Stimulated activated naive CD8-positive, alpha-beta T cell treated with anti-CD3 and anti-CD28 coated beads, Interleukin-15, Interleukin-2, amounts not matched to agents 100 U/mL and 50 U/mL, for 24 hours (primary cell): ENCODE measurements at regions not wholly inside any gene's neighbourhood (a gene's known extent, or its start where the extent isn't known, plus 50 kb on each side); places are given as distances from the start of the nearest gene placed in this dataset.

ENCODE experiments used
- ATAC-seq: fragments of 150-1000 bp; cut with Tn5 transposase; one replicate; pipeline ENCODE4 v1.10.0; 2021
- DNase-seq: peaks from one replicate; pipeline ENCODE4 v3.0.0; 2021

DNA sequence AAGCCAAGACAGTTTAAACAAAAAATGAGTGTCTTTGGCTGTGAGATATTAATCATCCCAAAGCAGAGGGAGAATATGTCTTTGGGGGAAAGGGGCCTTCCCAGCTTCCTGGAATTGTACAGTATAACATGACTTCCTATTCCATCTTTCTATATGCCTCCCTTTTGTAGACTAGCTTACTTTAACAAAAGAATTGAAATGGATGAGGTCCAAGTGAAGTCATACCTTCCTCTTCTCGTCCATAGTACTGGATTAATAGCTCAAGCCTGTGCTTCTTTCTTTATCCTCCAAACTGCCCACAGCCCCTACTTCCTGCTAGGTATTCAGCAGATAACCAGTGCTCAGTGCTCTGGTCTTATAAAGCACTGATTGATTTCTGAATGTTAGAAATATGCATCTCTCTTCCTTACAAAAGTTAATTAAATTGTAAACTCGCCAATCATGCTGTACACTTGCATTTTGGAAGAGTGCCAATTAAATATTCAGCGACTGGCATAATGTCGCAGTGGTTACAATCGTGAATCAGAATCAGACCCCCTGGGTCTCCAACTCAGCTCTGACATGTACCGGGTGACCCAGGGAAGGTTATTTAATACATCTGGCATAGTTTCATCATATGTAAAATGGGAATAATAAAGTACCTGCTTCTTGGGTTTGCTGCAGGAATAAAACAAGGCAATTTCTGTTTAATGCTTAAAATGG lies 325.1 kb downstream of the RND3 start:
- ATAC-seq (no peak), DNase-seq (no peak)

DNA sequence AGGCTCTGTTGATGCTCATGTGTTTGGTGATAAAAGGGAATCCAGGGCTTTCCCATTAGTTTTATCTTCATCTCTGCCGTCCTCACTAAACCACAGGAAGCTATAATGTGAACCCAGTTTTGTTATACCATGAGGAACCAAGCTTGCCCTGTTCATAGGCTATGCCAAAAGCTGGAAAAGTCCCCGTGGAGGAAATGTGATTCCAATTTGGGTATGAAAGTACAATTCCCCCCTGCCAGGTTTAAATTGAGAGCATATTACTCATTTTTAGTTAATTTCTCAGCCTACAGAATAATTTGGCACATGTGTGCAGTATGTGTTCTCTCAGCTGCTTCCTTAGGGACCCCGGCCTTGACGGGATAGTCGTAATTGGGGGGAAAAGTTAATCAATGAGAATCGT lies 327.4 kb downstream of the RND3 start:
- no peak for DNase-seq
- ATAC-seq = no peak

DNA sequence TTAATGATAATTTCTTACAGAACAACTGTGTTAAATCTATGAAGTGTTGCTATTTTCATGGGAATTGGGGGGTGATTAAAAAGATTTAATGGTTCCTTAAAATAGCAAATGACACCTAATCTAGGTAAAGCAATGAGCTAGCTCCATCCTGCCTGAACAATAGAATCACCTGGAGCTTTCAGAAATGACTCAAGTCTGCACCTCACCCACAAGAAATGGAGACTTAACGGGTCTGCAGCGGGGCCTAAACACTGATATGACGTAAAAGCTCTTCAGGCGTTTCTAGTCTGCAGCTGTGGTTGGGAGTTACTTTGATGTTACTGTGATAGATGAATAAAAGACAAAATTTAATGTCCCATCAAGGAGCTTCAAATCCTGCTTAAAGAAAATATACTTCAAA lies 328.2 kb downstream of the RND3 start:
- no peak for DNase-seq
- no peak for ATAC-seq

DNA sequence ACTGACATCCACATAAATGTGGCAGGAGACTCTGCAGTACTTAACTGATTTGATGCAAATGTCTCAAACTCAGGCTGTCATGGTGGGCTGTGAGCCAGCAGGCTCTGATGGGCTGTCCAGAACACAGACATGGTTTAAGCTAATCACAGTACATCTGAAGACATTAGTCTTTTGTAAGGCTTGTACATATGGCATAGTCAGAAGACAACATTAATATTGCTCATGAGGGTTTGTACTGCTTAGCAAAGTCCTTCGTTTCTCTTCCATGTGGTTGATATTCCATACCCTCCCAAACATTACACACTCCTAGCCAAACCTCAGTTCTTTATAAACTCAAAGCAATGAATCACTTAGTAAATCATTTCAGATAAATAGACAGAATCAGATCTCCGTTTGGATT lies 330.6 kb downstream of the RND3 start:
- DNase-seq = no peak
- no peak for ATAC-seq

DNA sequence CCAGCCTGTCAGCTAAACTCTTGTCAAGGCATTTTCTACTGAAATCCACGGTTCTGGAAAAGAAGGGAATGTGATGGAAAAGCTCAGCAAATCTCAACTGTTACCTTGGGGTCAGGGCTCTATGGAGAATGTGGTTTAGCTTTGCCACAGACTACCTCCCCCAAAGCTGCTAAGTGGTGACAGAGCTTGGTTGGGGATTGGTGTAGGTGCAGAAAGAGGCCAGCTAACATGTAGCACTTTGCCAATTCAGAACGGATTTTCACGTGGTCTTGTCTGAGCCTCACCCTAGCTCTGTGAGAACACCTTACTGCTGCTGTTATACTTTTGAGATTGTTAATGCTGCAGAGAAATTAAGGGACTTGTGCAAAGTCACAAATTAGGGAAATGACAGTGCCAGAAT lies 331.1 kb downstream of the RND3 start:
- DNase-seq (no peak), ATAC-seq (no peak)

DNA sequence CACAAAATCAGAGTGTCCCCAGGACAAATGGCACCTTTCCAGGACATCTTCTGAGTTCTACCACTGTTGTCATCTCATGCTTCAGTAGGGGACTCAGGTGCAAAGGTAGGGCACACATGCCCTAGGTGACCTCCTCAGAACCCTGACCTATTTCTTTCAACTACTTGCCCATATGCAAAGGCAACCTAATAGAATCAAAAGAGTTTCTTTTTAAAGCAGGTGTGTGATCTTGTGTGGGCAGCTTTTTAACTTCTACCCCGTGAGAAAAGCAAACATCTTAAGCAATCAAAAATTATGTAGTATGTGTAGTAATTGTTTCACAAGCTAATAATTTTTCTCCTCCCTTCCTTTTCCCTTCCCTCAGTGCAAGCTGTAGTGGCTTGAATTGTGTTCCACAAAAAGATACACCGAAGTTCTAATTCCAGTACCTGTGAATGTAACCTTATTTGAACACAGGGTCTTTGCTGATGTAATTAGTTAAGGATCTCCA lies 333.1 kb downstream of the RND3 start:
- no peak for ATAC-seq
- DNase-seq = no peak

DNA sequence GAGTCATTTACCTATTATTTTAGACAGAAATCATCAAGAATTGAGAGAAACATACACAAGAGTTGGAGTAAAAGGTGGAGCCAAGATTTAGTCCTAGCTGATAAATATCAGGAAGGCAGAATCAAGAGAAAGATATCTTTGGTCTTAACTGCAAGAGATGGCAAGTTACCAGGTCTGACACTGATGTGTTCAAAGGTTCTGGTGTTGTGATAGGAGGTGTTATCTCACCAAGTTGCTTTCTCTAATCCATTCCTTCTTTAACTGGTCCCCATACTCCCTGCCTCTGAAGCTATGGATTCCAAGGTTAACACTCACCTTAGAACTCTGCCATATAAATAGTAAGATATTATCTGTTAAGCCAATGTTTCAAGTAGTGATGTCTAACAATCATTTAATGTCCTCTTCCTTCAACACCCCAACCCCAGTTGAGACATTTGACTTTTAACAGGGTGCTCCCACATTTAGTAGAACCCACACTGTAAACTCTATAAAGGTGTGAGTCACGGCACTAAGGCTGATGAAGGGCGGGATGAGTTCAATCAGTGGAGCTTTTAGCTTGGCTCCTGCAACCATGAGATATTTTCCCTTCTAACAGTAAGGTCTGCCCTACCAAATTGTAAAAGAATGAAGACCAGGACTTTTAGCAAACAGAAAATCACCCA lies 333.7 kb downstream of the RND3 start:
- DNase-seq = no peak
- ATAC-seq = no peak

DNA sequence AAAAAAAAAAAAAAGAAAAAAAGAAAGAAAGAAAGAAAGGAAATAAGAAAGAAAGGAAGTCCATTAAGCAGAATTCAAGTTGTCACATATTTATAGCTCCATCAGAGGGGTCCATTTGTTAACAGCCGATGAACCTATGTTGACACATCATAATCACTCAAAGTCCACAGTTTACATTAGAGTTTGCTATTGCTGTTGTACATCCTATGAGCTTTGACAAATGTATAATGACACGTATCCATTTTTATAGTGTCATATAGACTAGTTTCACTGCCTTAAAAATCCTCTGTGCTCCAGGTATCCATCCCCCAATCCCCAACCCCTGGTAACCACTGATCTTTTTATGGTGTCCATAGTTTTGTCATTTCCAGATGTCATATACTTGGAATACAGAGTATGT lies 335.2 kb downstream of the RND3 start:
- DNase-seq = no peak

DNA sequence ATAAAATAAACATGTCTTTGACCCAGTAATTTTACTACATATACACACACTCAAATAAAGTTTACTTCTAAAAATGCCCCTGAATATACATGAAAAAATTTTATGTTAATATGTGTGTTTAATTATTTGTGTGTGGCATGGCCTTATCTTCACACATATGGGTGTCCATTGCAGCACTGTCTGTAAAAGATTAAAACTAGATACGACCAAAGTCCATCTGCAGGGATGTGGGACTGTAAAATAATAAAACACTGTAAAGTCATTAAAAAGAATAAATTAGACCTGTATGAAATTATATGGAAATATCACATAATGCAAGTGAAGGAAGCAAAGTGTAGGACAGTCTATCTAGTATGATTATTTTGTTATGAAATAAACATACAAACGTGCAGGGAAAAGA lies 337.3 kb downstream of the RND3 start:
- ATAC-seq (no peak), DNase-seq (no peak)

More for the DNA sequence above, 335.2 kb downstream of the RND3 start:
- ATAC-seq = no peak

DNA sequence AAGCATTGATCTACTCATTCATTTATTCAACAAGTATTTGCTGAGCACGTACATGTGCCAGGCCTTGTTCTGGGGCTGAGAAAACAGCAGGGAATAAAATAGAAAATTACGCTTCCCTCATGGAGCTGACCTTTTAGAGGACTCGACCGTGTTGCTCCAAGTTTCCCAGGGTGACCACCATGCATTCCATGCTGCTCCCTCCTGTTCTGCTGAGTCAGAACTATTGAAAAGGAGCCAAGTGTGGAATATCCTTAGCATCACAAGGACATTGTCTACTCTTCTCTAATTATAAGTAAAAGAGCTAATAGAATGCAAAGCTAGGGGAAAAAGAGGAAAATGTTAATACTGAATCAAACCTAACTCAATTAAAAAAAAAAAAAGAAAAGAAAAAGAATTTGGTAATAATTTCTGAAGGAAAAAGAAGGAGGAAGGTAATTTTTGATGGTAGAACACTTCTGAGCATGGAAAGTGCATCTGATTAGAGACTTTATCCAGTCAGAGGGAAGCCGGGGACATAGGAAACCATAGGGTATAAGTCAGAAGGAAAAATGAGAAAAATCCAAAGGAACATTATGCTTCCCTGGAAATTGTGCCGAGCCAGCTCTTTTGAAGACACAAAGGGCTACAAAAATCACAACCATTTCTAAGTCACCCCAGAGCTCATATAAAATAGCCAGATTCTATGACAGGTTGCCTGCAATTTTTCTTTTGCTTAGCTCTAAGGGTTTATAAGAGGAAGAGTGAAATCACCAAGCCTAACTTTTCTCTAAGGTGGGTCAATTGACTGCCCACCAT lies 339.4 kb downstream of the RND3 start:
- no peak for DNase-seq
- no peak for ATAC-seq

DNA sequence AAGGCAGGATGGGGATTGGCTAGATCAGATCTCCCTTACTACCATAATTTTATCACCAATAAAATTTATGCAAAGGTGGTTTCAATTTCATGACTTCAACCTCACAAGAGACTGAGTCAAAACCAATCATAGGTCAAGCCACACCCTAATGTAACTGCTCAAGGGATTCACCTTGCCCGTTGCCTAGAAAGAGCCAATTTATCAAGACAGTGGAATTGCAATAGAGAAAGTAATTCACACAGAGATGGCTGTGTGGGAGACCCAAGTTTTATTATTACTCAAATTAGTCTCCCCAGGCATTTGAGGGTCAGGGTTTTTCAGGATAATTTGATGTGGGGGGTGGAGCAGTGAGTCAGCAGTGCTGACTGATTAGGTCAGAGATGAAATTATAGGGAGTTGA lies 340.6 kb downstream of the RND3 start:
- DNase-seq (no peak), ATAC-seq (no peak)

DNA sequence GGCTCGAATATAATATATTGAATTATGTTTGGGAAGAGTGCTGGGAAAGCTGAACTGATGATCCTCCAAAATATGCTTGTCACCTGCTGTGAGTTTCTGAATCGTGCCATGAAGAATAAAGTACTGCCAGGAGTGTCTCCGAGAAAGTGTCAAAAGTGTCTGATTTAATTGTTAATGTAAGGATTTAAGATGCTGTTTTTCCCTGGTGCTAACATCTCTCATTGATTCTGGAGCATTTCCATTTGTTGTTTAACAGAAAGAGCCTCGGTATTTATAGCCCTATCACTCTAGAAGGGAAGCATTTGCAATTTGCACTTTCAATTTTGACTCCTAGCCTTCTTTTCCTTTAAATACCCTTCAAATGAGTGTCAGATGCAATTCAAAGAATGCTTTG lies 342.2 kb downstream of the RND3 start:
- DNase-seq = no peak
- ATAC-seq = no peak

DNA sequence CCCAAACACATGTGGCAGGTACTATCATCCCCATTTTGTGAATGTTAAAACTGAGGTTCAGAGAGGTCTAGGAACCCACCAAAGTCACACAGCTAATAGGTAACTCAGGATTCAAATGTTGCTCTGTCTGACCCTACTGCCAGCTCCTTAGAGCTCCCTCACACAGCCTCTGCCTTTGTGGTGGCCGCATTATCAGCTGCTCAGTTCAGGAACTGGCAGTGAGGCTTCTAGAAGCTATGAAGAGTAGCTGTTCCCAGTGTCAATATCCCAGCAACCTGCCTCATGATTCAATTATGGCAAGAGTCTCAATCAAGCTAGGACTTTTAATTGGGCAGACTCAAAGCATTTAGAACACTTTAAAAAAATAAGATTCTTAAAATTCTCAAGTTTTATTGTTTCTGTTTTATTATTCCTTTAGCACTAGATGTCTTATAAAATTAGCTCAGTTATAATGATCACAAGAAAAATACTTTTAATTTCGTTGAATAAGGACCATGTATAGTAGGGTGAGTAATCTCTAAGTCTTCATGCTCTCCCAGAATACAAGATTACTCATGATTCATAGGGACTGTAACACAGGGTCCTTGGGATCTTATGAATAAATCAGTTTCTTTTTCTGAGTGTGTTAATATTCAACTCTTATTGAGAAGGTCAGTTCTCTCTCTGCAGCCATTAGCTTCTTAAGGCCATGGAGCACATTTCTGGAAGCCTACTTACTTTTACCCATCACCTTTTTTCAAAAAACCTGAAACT lies 342.7 kb downstream of the RND3 start:
- no peak for DNase-seq
- ATAC-seq = no peak

DNA sequence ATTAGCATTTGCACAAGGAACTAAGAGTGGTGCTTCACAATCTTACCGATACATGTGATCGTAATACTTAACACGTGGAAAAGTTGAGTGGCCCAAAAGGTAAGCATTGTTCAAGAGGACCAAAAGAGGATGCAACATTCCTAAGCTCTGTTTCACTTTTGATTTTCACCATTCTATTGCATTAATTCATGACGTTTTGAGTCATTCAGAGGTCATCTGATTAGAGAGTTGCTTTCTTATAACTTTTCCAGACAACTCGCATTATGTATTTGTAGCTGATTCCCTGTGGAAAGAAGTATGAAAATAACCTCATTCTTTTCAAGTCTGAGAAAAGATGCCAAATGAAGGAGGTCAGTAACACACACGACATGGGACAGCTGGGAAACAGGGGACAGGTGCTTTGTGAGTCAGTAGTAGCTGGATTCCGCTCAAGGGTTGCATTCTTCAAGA lies 344.4 kb downstream of the RND3 start:
- ATAC-seq = no peak
- DNase-seq = no peak

DNA sequence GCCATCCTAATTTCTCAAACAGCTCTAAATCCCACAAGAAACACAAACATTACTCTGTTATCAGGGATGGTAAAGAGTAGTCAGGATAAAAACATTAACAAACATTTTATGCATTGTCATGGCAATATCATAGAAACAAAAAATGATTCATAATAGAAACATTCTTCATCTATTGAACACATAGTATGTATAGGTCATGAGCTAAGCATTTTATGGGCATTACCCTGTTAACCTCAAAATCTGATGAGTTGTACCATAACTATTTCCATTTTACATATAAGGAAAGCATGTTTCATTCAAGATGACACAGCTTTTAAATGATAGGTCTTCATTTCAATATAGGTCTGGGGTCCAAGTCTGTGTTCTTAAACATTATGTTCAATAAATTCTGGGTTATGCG lies 344.9 kb downstream of the RND3 start:
- DNase-seq (no peak), ATAC-seq (no peak)

DNA sequence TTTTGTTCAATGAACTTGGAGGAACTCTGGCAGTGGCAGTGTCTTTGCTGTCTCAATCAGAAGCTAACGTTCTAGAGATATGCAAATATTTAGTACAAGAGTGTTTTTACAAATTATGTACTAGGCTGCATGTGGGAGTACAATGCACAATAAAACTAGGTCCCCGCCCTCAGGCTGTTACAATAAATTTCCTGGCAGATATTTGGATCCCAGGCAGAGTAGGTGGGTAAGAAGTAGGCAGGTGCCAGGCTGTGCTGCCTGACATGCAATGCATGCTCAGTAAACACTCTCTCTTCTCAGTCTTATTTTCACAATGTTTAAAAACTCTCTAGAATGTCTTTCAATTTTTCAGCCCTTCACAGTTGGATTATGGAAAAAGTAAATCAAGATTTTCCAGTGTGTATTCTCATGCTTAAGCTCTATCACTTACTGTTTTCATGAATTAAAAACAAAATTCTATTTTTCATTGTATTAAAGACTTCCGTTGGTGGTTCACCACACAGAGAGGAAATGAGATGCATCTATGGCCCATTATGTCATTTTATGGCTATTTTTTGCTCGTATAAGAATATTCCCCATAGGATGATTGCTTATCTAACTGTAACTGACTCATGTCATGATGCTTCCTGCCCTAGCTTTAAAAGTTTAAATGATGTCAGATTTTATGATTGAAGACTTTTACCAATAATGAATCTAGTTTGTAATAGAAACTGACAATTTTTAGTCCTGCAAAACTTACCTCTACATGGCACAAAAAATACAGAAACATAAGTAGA lies 346.1 kb downstream of the RND3 start:
- ATAC-seq (no peak), DNase-seq (no peak)

DNA sequence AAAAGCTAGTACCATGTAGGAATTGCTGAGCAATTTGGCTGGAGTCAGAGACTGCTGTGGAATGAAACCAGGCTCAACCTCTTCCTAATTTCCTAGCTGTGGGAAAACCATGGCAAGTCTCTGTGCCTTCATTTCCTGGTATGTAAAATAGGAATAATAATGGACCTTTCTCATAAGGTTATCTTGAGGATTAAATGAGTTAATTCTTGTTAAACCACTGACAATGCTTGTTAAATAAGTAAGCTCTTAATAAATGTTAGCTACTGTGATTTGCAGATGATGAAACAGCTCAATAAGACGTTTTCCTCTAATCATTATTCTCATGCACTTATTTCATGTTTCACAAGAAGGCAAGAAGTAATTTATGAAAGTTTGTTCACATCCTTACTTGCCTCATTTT lies 346.7 kb downstream of the RND3 start:
- DNase-seq (no peak), ATAC-seq (no peak)

DNA sequence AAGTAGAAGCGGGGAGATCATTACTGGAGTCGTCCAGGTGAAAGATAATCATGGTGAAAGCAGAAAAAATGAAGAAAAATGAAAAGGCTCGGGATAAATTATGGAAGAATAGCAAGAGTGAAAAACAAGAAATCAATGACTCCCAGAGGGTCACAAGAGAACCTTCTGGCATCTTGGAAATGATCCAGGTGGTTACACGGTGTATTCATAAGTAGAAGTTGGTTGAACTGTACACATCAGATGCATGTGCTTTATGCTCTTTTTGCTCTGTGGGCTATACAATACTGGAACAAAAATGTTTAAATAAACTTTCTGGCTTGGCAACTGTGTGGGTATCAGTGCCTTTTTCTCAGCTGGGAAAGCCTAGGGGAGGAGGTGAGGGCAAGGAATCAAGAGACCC lies 348.9 kb downstream of the RND3 start:
- DNase-seq (no peak), ATAC-seq (no peak)

DNA sequence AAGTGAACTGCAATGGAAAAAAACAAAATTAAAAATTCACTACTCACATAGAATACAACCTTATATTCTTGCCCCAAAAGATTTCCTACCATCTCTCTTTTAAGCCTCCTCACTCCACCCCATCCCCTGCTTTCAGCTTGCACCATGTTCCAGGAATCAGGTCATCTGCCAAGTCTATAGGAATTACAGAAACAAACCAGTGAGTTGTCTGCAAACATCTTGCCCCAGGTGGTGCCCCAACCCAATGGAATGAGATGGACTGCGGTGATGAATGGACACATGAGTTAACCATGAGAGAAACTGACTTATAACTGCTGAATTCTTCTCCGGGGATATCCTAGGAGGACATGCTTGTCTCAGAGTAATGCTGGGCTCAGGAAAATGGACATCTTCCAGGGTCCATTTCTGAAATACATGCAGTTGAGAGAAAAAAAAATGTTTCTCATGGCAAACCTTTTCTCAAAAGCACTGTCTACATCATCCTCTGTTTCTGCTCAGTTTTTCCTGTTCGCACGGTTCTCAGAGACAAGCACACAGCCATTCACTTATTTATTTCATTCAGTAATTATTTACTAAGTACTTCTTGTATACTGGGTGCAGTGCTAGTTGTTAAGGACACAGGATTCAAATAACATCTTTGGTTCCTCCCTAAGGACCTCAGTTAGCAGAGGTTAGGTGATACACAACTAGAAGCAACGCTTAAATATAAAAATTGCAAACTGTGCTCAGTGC lies 350.0 kb downstream of the RND3 start:
- no peak for DNase-seq
- ATAC-seq = no peak

DNA sequence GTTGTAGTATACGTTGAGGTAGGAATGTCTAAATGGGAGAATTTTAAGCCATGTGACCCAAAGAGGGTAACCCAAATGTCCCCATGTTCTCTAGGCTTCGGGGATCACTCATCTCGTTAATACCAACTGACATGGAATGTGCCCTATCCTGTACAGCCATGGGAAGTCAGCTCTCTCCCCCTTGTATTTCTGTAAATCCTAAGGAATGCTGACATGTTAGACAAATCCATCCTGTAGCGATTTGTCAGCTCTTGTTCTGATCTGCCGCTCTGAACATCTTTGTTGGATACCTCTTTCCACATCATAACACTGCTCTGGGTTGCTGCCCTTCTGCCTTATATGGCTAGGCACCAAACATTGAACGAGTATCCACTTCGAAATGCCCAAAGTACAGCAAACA lies 350.6 kb downstream of the RND3 start:
- ATAC-seq (no peak), DNase-seq (no peak)

DNA sequence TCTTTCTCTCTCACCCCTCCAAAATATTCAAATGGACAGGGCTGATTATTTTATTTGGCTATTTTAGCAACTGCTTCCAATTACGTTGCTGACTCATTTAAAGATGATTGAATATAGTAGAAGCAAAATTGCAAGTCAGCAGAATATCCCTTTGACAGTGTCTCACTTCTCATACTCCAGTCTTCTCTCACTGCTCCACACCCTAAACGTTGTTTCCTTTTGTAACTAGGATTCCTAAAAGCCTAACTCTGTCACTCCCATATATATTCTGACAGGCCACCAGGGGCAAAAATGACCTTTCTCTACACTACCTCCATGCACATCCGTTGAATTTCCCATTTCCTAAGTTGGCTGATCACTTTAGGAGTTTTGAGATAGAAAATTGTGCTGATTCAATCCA lies 351.1 kb downstream of the RND3 start:
- no peak for DNase-seq
- no peak for ATAC-seq
